Smooth muscle cell (in vitro differentiated cells): ENCODE measurements at regions not wholly inside any gene's neighbourhood (a gene's known extent, or its start where the extent isn't known, plus 50 kb on each side); places are given as distances from the start of the nearest gene placed in this dataset.

ENCODE experiments used
- DNase-seq: peaks from one replicate; lab custom pipeline; 2025; ENCODE audit not compliant: unreplicated experiment; lab: John Stamatoyannopoulos, UW
- H2AFZ ChIP-seq: fragments of 200-600 bp; sonication (generic); 2 replicates; pipeline ENCODE4 v1.6.0; 2016; ENCODE audit warnings: antibody characterized with exemption, low read depth, mild to moderate bottlenecking
- H3F3A ChIP-seq: fragments of 200-600 bp; sonication (generic); 2 replicates; pipeline ENCODE4 v1.6.0; 2017; ENCODE audit warnings: antibody characterized with exemption, low read depth
- H3K27ac ChIP-seq: fragments of 200-600 bp; sonication (generic); 2 replicates; pipeline ENCODE4 v1.5.1; 2016; ENCODE audit warnings: low read depth, mild to moderate bottlenecking
- H3K27me3 ChIP-seq: fragments of 200-600 bp; sonication (generic); 2 replicates; pipeline ENCODE4 v1.6.1; 2016; ENCODE audit warnings: low read depth, mild to moderate bottlenecking
- H3K36me3 ChIP-seq: fragments of 200-600 bp; sonication (generic); 2 replicates; pipeline ENCODE4 v1.5.1; 2016; ENCODE audit warnings: low read depth
- H3K4me1 ChIP-seq: fragments of 200-600 bp; sonication (generic); 2 replicates; pipeline ENCODE4 v1.5.1; 2016; ENCODE audit warnings: low read depth
- H3K4me2 ChIP-seq: fragments of 200-600 bp; sonication (generic); 2 replicates; pipeline ENCODE4 v1.6.0; 2016; ENCODE audit warnings: mild to moderate bottlenecking
- H3K4me3 ChIP-seq: fragments of 200-600 bp; sonication (generic); 2 replicates; pipeline ENCODE4 v1.5.1; 2016; ENCODE audit warnings: mild to moderate bottlenecking
- H3K79me2 ChIP-seq: fragments of 200-600 bp; sonication (generic); 2 replicates; pipeline ENCODE4 v1.6.0; 2016; ENCODE audit warnings: low read depth, mild to moderate bottlenecking
- H3K9ac ChIP-seq: fragments of 200-600 bp; sonication (generic); 2 replicates; pipeline ENCODE4 v1.6.0; 2016; ENCODE audit warnings: low read depth
- H3K9me3 ChIP-seq: fragments of 200-600 bp; sonication (generic); replicated peaks from 2 replicates; pipeline ENCODE4 v1.5.1; 2016; ENCODE audit warnings: low read depth
- H4K20me1 ChIP-seq: fragments of 200-600 bp; sonication (generic); 2 replicates; pipeline ENCODE4 v1.6.0; 2016; ENCODE audit warnings: low read depth
- WGBS: methylation state at CpG from one replicate; pipeline ENCODE4 v1.1.7; 2016; ENCODE audit warnings: low lambda C conversion rate; 5-methylcytosine and 5-hydroxymethylcytosine counted together
- TF ChIP-seq, protein P1 (sequence below): fragments of 200-600 bp; sonication (generic); IDR thresholded peaks from 2 replicates; pipeline ENCODE4 v1.5.1; 2017; ENCODE audit warnings: borderline replicate concordance, mild to moderate bottlenecking, antibody characterized with exemption; ENCODE audit not compliant: insufficient read depth, poor library complexity, severe bottlenecking

DNA sequence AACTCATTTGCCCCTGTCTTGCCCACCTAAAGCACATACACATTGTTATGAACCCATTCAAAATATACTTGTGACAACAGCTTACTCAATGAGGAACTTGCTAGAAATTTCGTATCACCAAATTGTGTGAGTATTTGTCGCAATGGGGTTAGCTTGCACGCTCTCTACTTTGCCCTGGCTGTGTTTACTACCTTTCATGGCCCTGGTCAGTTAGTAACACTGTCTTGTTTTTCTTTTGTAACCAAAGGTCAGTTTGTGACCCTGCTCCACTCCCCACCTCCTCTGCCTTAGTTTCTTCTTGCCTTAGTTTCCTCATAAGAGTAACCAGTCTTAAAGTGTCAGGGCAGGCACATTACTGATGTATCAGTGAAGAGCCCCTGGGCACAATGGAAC lies 205.8 kb upstream of the EEA1 start:
- Histone ChIP-seq H2AFZ (peak overlapping the region; percentile 58), H3K4me2 (peak overlapping the region; percentile 35), H3K36me3 (no peaks in the 10 kb centered on the region), H3K27ac (peak overlapping the region; percentile 25), H3F3A (peaks cover 6% of the 10 kb centered on the region), H3K27me3 (no peaks in the 10 kb centered on the region), H3K9ac (no peak overlapping the region), H4K20me1 (no peaks in the 10 kb centered on the region), H3K4me3 (no peak overlapping the region), H3K9me3 (no peaks in the 10 kb centered on the region), H3K79me2 (no peaks in the 10 kb centered on the region), H3K4me1 (peaks cover 10% of the 10 kb centered on the region)
- TF ChIP-seq, protein P1, sequence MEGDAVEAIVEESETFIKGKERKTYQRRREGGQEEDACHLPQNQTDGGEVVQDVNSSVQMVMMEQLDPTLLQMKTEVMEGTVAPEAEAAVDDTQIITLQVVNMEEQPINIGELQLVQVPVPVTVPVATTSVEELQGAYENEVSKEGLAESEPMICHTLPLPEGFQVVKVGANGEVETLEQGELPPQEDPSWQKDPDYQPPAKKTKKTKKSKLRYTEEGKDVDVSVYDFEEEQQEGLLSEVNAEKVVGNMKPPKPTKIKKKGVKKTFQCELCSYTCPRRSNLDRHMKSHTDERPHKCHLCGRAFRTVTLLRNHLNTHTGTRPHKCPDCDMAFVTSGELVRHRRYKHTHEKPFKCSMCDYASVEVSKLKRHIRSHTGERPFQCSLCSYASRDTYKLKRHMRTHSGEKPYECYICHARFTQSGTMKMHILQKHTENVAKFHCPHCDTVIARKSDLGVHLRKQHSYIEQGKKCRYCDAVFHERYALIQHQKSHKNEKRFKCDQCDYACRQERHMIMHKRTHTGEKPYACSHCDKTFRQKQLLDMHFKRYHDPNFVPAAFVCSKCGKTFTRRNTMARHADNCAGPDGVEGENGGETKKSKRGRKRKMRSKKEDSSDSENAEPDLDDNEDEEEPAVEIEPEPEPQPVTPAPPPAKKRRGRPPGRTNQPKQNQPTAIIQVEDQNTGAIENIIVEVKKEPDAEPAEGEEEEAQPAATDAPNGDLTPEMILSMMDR = no peak
- 95% methylated on average over 3 of the region's 3 CpGs for WGBS
- no peak for DNase-seq

GRCh38 chr12:93135286-93136239 lies 206.5 kb upstream of the EEA1 start:
- no peaks in the 10 kb centered on the region for H3K9me3 ChIP-seq
- no peaks in the 10 kb centered on the region for H4K20me1 ChIP-seq
- peaks cover 10% of the 10 kb centered on the region for H3K4me1 ChIP-seq
- peaks cover 6% of the 10 kb centered on the region for H3F3A ChIP-seq
- WGBS = 65% methylated on average over 6 of the region's 6 CpGs
- H3K27me3 ChIP-seq = no peaks in the 10 kb centered on the region
- peak overlapping the region; percentile 35 for H3K4me2 ChIP-seq
- TF ChIP-seq, protein P1 = no peak
- no peaks in the 10 kb centered on the region for H3K79me2 ChIP-seq
- peak overlapping the region; percentile 58 for H2AFZ ChIP-seq
- peak overlapping the region; percentile 25 for H3K27ac ChIP-seq
- H3K36me3 ChIP-seq = no peaks in the 10 kb centered on the region
- H3K9ac ChIP-seq = no peak overlapping the region
- no peak for DNase-seq
- no peak overlapping the region for H3K4me3 ChIP-seq

GRCh38 chr12:93136253-93137055 lies 207.4 kb upstream of the EEA1 start:
- Histone ChIP-seq H3K36me3 (no peaks in the 10 kb centered on the region), H3K27me3 (no peaks in the 10 kb centered on the region), H3K27ac (no peak overlapping the region), H3K4me2 (no peak overlapping the region), H3K79me2 (no peaks in the 10 kb centered on the region), H3K9me3 (no peaks in the 10 kb centered on the region), H3F3A (peaks cover 6% of the 10 kb centered on the region), H3K4me1 (peaks cover 10% of the 10 kb centered on the region), H3K9ac (no peak overlapping the region), H4K20me1 (no peaks in the 10 kb centered on the region), H3K4me3 (no peak overlapping the region), H2AFZ (no peak overlapping the region)
- DNase-seq = no peak
- 69% methylated on average over 6 of the region's 6 CpGs for WGBS
- TF ChIP-seq, protein P1 = no peak
